MM.1S (cell line): ENCODE measurements at regions not wholly inside any gene's neighbourhood (a gene's known extent, or its start where the extent isn't known, plus 50 kb on each side); places are given as distances from the start of the nearest gene placed in this dataset.

Experiments used
- DNase-seq: peaks from one replicate; pipeline ENCODE4 v3.0.0-alpha.2; 2015
- H2AFZ ChIP-seq: fragments of 300-600 bp; sonication (generic); 2 replicates; pipeline ENCODE4 v1.6.0; 2016; ENCODE audit warnings: antibody characterized with exemption, low read length
- H3F3A ChIP-seq: fragments of 300-600 bp; sonication (generic); 2 replicates; pipeline ENCODE4 v1.6.1; 2016; ENCODE audit warnings: mild to moderate bottlenecking, antibody characterized with exemption, low read length, moderate library complexity, mixed read lengths; ENCODE audit not compliant: insufficient read depth
- H3K27ac ChIP-seq: fragments of 300-600 bp; sonication (generic); 2 replicates; pipeline ENCODE4 v1.5.1; 2016; ENCODE audit warnings: mild to moderate bottlenecking, low read length
- H3K27me3 ChIP-seq: fragments of 300-600 bp; sonication (generic); replicated peaks from 2 replicates; pipeline ENCODE4 v1.6.0; 2016; ENCODE audit warnings: low read length; ENCODE audit not compliant: insufficient read depth
- H3K36me3 ChIP-seq: fragments of 300-600 bp; sonication (generic); replicated peaks from 2 replicates; pipeline ENCODE4 v1.6.1; 2016; ENCODE audit warnings: mild to moderate bottlenecking, low read length, mixed read lengths; ENCODE audit not compliant: insufficient read depth
- H3K4me1 ChIP-seq: fragments of 300-600 bp; sonication (generic); 2 replicates; pipeline ENCODE4 v1.6.1; 2016; ENCODE audit warnings: low read length, mixed read lengths
- H3K4me2 ChIP-seq: fragments of 300-600 bp; sonication (generic); 2 replicates; pipeline ENCODE4 v1.6.0; 2016; ENCODE audit warnings: low read depth, low read length
- H3K4me3 ChIP-seq: fragments of 300-600 bp; sonication (generic); 2 replicates; pipeline ENCODE4 v1.5.1; 2016; ENCODE audit warnings: low read length, mixed read lengths
- H3K79me2 ChIP-seq: fragments of 300-600 bp; sonication (generic); 2 replicates; pipeline ENCODE4 v1.6.1; 2016; ENCODE audit warnings: mixed run types, low read length, mixed read lengths
- H3K9ac ChIP-seq: fragments of 300-600 bp; sonication (generic); 2 replicates; pipeline ENCODE4 v1.6.1; 2016; ENCODE audit warnings: low read length, mixed read lengths
- H3K9me2 ChIP-seq: fragments of 300-600 bp; sonication (generic); replicated peaks from 2 replicates; pipeline ENCODE4 v1.6.1; 2016; ENCODE audit warnings: mild to moderate bottlenecking, low read length, mixed read lengths; ENCODE audit not compliant: insufficient read depth
- H3K9me3 ChIP-seq: fragments of 300-600 bp; sonication (generic); replicated peaks from 2 replicates; pipeline ENCODE4 v1.6.1; 2016; ENCODE audit warnings: mild to moderate bottlenecking, low read length, mixed read lengths; ENCODE audit not compliant: insufficient read depth
- H4K20me1 ChIP-seq: fragments of 300-600 bp; sonication (generic); 2 replicates; pipeline ENCODE4 v1.6.1; 2016; ENCODE audit warnings: mild to moderate bottlenecking, low read length, moderate library complexity, mixed read lengths; ENCODE audit not compliant: insufficient read depth
- CTCF ChIP-seq: fragments of 300-600 bp; sonication (generic); IDR thresholded peaks from 2 replicates; pipeline ENCODE4 v1.5.1; 2016; ENCODE audit warnings: antibody characterized with exemption, low read length, mixed read lengths
- EZH2 ChIP-seq: fragments of 300-600 bp; sonication (generic); optimal IDR thresholded peaks from 2 replicates; pipeline ENCODE3; 2017; ENCODE audit warnings: low read depth, mild to moderate bottlenecking, antibody characterized with exemption, low read length, mixed read lengths
- EZH2phosphoT487 ChIP-seq: fragments of 300-600 bp; sonication (generic); IDR thresholded peaks from 2 replicates; pipeline ENCODE4 v1.6.1; 2018; ENCODE audit warnings: antibody characterized with exemption, low read length

- H3K9me2 ChIP-seq = no peaks in the 10 kb centered on the region
- no peaks in the 10 kb centered on the region for H4K20me1 ChIP-seq
- no peak overlapping the region for H3K27ac ChIP-seq
- H3K27me3 ChIP-seq = no peaks in the 10 kb centered on the region; the same call in 1 of the 2 replicates
- no peaks in the 10 kb centered on the region for H3K79me2 ChIP-seq
- DNase-seq = no peak
- H3K36me3 ChIP-seq = no peaks in the 10 kb centered on the region
- TF ChIP-seq EZH2phosphoT487 (no peak), CTCF (no peak), EZH2 (no peak)
- H3K4me3 ChIP-seq = no peak overlapping the region
- no peaks in the 10 kb centered on the region for H3K4me1 ChIP-seq
- H2AFZ ChIP-seq = no peak overlapping the region
- no peaks in the 10 kb centered on the region for H3F3A ChIP-seq
- H3K4me2 ChIP-seq = no peak overlapping the region
- no peak overlapping the region for H3K9ac ChIP-seq
- no peaks in the 10 kb centered on the region for H3K9me3 ChIP-seq
Observed at GRCh38 chr19:28285078-28285477, 927.9 kb downstream of the UQCRFS1 start.

DNA sequence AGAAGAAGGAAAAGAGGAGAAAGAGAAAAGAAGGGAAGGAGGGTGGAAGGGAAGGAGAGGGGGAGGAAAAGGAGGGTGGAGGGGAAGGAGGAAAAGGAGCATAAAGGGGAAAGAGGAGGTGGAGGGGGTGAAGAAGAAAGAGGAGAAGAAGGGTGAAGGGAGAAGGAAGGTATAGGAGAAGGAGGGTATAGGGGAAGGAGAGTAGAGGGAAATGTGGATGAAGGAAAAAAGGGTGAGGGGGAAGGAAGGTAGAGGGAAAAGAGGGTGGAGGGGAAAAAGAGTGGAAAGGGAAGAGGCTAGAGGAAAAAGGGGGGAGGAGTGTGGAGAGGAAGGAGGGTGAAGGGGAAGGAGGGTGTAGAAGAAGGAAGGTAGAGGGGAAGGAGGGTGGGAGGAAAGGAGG is 928.6 kb downstream of the UQCRFS1 start:
- Histone ChIP-seq H2AFZ (no peak overlapping the region), H3K27ac (no peak overlapping the region), H3F3A (no peaks in the 10 kb centered on the region), H3K9me3 (no peaks in the 10 kb centered on the region), H3K4me2 (no peak overlapping the region), H3K36me3 (no peaks in the 10 kb centered on the region), H3K9me2 (no peaks in the 10 kb centered on the region), H3K79me2 (no peaks in the 10 kb centered on the region), H3K27me3 (no peaks in the 10 kb centered on the region; the same call in 1 of the 2 replicates), H3K4me1 (no peaks in the 10 kb centered on the region), H4K20me1 (no peaks in the 10 kb centered on the region), H3K9ac (no peak overlapping the region), H3K4me3 (no peak overlapping the region)
- TF ChIP-seq EZH2phosphoT487 (no peak), EZH2 (no peak), CTCF (no peak)
- no peak for DNase-seq

DNA sequence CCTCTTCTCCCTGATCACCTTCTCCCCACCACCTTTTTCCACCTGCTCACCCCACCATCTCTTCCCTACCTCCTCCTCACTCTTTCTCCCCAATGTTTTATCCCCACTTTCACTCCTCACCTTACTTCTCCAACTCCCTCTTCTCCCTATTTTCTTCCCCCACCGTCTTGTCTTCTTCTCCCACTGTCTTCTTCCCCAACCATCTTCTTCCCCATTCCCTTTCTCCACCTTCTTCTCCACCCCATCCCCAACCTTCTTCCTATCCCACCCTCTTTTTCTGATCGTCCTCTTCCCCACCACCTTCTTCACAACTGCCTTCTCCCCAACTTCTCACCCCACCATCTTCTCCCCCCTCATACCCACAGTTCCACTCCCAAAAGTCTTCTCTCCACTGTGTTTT is 929.4 kb downstream of the UQCRFS1 start:
- Histone ChIP-seq H3K36me3 (no peaks in the 10 kb centered on the region), H3K27me3 (no peaks in the 10 kb centered on the region; the same call in 1 of the 2 replicates), H4K20me1 (no peaks in the 10 kb centered on the region), H3K9ac (no peak overlapping the region), H3K9me2 (no peaks in the 10 kb centered on the region), H3K4me2 (no peak overlapping the region), H3K79me2 (no peaks in the 10 kb centered on the region), H3K4me3 (no peak overlapping the region), H2AFZ (no peak overlapping the region), H3K27ac (no peak overlapping the region), H3K4me1 (no peaks in the 10 kb centered on the region), H3F3A (no peaks in the 10 kb centered on the region), H3K9me3 (no peaks in the 10 kb centered on the region)
- TF ChIP-seq EZH2 (no peak), CTCF (no peak), EZH2phosphoT487 (no peak)
- no peak for DNase-seq
